Smooth muscle cell (in vitro differentiated cells): ENCODE measurements at regions not wholly inside any gene's neighbourhood (a gene's known extent, or its start where the extent isn't known, plus 50 kb on each side); places are given as distances from the start of the nearest gene placed in this dataset.

Source experiments
- DNase-seq: peaks from one replicate; lab custom pipeline; 2025; ENCODE audit not compliant: unreplicated experiment; lab: John Stamatoyannopoulos, UW
- H2AFZ ChIP-seq: fragments of 200-600 bp; sonication (generic); 2 replicates; pipeline ENCODE4 v1.6.0; 2016; ENCODE audit warnings: antibody characterized with exemption, low read depth, mild to moderate bottlenecking
- H3F3A ChIP-seq: fragments of 200-600 bp; sonication (generic); 2 replicates; pipeline ENCODE4 v1.6.0; 2017; ENCODE audit warnings: antibody characterized with exemption, low read depth
- H3K27ac ChIP-seq: fragments of 200-600 bp; sonication (generic); 2 replicates; pipeline ENCODE4 v1.5.1; 2016; ENCODE audit warnings: low read depth, mild to moderate bottlenecking
- H3K27me3 ChIP-seq: fragments of 200-600 bp; sonication (generic); 2 replicates; pipeline ENCODE4 v1.6.1; 2016; ENCODE audit warnings: low read depth, mild to moderate bottlenecking
- H3K36me3 ChIP-seq: fragments of 200-600 bp; sonication (generic); 2 replicates; pipeline ENCODE4 v1.5.1; 2016; ENCODE audit warnings: low read depth
- H3K4me1 ChIP-seq: fragments of 200-600 bp; sonication (generic); 2 replicates; pipeline ENCODE4 v1.5.1; 2016; ENCODE audit warnings: low read depth
- H3K4me2 ChIP-seq: fragments of 200-600 bp; sonication (generic); 2 replicates; pipeline ENCODE4 v1.6.0; 2016; ENCODE audit warnings: mild to moderate bottlenecking
- H3K4me3 ChIP-seq: fragments of 200-600 bp; sonication (generic); 2 replicates; pipeline ENCODE4 v1.5.1; 2016; ENCODE audit warnings: mild to moderate bottlenecking
- H3K79me2 ChIP-seq: fragments of 200-600 bp; sonication (generic); 2 replicates; pipeline ENCODE4 v1.6.0; 2016; ENCODE audit warnings: low read depth, mild to moderate bottlenecking
- H3K9ac ChIP-seq: fragments of 200-600 bp; sonication (generic); 2 replicates; pipeline ENCODE4 v1.6.0; 2016; ENCODE audit warnings: low read depth
- H3K9me3 ChIP-seq: fragments of 200-600 bp; sonication (generic); replicated peaks from 2 replicates; pipeline ENCODE4 v1.5.1; 2016; ENCODE audit warnings: low read depth
- H4K20me1 ChIP-seq: fragments of 200-600 bp; sonication (generic); 2 replicates; pipeline ENCODE4 v1.6.0; 2016; ENCODE audit warnings: low read depth
- CTCF ChIP-seq: fragments of 200-600 bp; sonication (generic); IDR thresholded peaks from 2 replicates; pipeline ENCODE4 v1.5.1; 2017; ENCODE audit warnings: borderline replicate concordance, mild to moderate bottlenecking, antibody characterized with exemption; ENCODE audit not compliant: insufficient read depth, poor library complexity, severe bottlenecking
- WGBS: methylation state at CpG from one replicate; pipeline ENCODE4 v1.1.7; 2016; ENCODE audit warnings: low lambda C conversion rate; 5-methylcytosine and 5-hydroxymethylcytosine counted together

DNA sequence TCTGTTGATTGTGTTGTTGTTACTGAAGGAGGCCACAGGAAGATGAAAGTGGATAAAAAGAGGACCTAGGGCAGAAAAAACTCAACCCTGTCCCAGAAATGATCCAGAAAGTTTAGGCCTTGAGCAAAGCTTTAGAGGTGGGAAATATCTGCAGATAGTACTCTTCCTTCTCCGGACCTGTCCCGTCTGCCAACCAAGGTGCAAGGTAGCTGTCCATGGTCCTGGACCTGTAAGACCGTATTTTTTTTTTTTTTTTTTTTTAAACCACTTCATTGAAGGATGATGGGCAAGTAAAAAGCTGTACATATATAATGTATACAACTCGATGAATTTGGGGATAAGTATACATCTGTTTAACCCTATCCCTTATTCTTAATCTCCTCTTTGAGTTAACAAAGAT lies 225.9 kb downstream of the OLFM4 start:
- H3K27me3 ChIP-seq, result no peaks in the 10 kb centered on the region
- 18% methylated on average over 4 of the region's 4 CpGs for WGBS
- TF ChIP-seq CTCF, result no peak
- H2AFZ ChIP-seq, result no peak overlapping the region
- H3K36me3 ChIP-seq, result no peaks in the 10 kb centered on the region
- no peak for DNase-seq
- no peaks in the 10 kb centered on the region for H3K4me1 ChIP-seq
- H3K9ac ChIP-seq, result no peak overlapping the region
- H4K20me1 ChIP-seq, result no peaks in the 10 kb centered on the region
- no peak overlapping the region for H3K27ac ChIP-seq
- no peaks in the 10 kb centered on the region for H3F3A ChIP-seq
- H3K4me2 ChIP-seq, result no peak overlapping the region
- no peaks in the 10 kb centered on the region for H3K79me2 ChIP-seq
- H3K9me3 ChIP-seq, result no peaks in the 10 kb centered on the region
- H3K4me3 ChIP-seq, result no peak overlapping the region

DNA sequence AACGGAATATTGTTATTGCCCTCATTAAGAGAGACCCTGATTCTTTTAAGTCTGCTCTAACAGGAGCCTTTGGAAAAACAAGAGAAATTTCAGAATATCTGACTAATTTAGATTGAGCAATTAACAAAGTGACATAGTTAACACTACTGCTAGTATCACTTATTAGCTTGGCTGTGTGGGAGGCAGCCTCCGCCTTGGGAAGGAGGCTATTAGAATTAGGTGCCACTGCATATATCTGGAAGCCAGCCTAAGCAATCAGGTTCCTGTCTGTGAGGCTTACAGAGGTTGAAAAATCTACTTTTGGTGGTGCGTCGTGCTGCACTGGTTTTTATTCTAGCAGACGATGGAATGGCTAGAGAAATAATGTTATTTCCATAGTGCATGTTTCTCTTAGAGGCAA lies 227.2 kb downstream of the OLFM4 start:
- Histone ChIP-seq H2AFZ (no peak overlapping the region), H3K36me3 (no peaks in the 10 kb centered on the region), H3K4me1 (no peaks in the 10 kb centered on the region), H4K20me1 (no peaks in the 10 kb centered on the region), H3K27ac (no peak overlapping the region), H3K4me2 (no peak overlapping the region), H3F3A (no peaks in the 10 kb centered on the region), H3K9ac (no peak overlapping the region), H3K9me3 (no peaks in the 10 kb centered on the region), H3K4me3 (no peak overlapping the region), H3K27me3 (no peaks in the 10 kb centered on the region), H3K79me2 (no peaks in the 10 kb centered on the region)
- no peak for DNase-seq
- WGBS, result 94% methylated on average over 5 of the region's 5 CpGs
- no peak for TF ChIP-seq CTCF

- Histone ChIP-seq H3K9me3 (no peaks in the 10 kb centered on the region), H3K9ac (no peak overlapping the region), H3K4me1 (no peaks in the 10 kb centered on the region), H4K20me1 (no peaks in the 10 kb centered on the region), H3K4me3 (no peak overlapping the region), H3K79me2 (no peaks in the 10 kb centered on the region), H3F3A (no peaks in the 10 kb centered on the region), H2AFZ (no peak overlapping the region), H3K36me3 (no peaks in the 10 kb centered on the region), H3K27ac (no peak overlapping the region), H3K4me2 (no peak overlapping the region), H3K27me3 (no peaks in the 10 kb centered on the region)
- TF ChIP-seq CTCF, result no peak
- DNase-seq, result no peak
- 77% methylated on average over 8 of the region's 8 CpGs for WGBS
Measured at GRCh38 chr13:53260594-53260993, 232.0 kb downstream of the OLFM4 start.

- H3K4me3 ChIP-seq, result no peak overlapping the region
- no peaks in the 10 kb centered on the region for H4K20me1 ChIP-seq
- H3K27me3 ChIP-seq, result no peaks in the 10 kb centered on the region
- H3K4me2 ChIP-seq, result no peak overlapping the region
- no peaks in the 10 kb centered on the region for H3F3A ChIP-seq
- H3K27ac ChIP-seq, result no peak overlapping the region
- H3K4me1 ChIP-seq, result no peaks in the 10 kb centered on the region
- no peak overlapping the region for H3K9ac ChIP-seq
- no peak overlapping the region for H2AFZ ChIP-seq
- no peak for TF ChIP-seq CTCF
- no peaks in the 10 kb centered on the region for H3K79me2 ChIP-seq
- no peak for DNase-seq
- no peaks in the 10 kb centered on the region for H3K36me3 ChIP-seq
- no peaks in the 10 kb centered on the region for H3K9me3 ChIP-seq
Measured at GRCh38 chr13:53264751-53265385, 236.3 kb downstream of the OLFM4 start.
